ENCODE measurements at regions not wholly inside any gene's neighbourhood (a gene's known extent, or its start where the extent isn't known, plus 50 kb on each side); places are given as distances from the start of the nearest gene placed in this dataset.

- Histone ChIP-seq H4K91ac (ENCODE audit: insufficient read depth, low read depth, low read length) (0 out of 2 replicates have a peak overlapping the region, but pooled peaks have one; percentile 21), H4K20me1 (ENCODE audit: insufficient read depth, low read length) (no peaks in the 10 kb centered on the region), H3K4me2 (ENCODE audit: low read depth, low read length) (no peak overlapping the region), H3K4me1 (ENCODE audit: control insufficient read depth, insufficient read depth, low read length) (peaks cover 11% of the 10 kb centered on the region), H3K27ac (ENCODE audit: insufficient read depth, low read length) (no peak overlapping the region), H2BK5ac (ENCODE audit: low read depth, low read length, poor library complexity, severe bottlenecking) (no peak overlapping the region), H2AK5ac (ENCODE audit: low read depth, low read length) (no peak overlapping the region; the same call in 1 of the 2 replicates), H2AFZ (replicated peaks; ENCODE audit: low read length, poor library complexity) (peak overlapping the region; percentile 15), H4K8ac (ENCODE audit: low read depth in 2 of 2, low read length in 2 of 2) (no peak overlapping the region), H2AK9ac (replicated peaks; ENCODE audit: low read depth, low read length, poor library complexity) (peak overlapping the region; percentile 56), H2BK20ac (ENCODE audit: low read depth, low read length) (no peak overlapping the region), H3K56ac (ENCODE audit: extremely low read depth, insufficient read depth, low read length) (no peak overlapping the region; the same call in 1 of the 2 replicates), H4K5ac (ENCODE audit: low read depth, low read length) (no peak overlapping the region), H3K9me1 (ENCODE audit: insufficient read depth, low read length) (peaks cover 13% of the 10 kb centered on the region; the same call in 1 of the 2 replicates), H3K27me3 (ENCODE audit: control insufficient read depth, insufficient read depth, low read length) (no peaks in the 10 kb centered on the region), H3K4ac (ENCODE audit: low read depth, low read length) (0 out of 2 replicates have a peak overlapping the region, but pooled peaks have one; percentile 19), H3K23ac (ENCODE audit: low read depth, low read length) (0 out of 2 replicates have a peak overlapping the region, but pooled peaks have one; percentile 7), H3K36me3 (ENCODE audit: control insufficient read depth, insufficient read depth, low read length) (no peaks in the 10 kb centered on the region), H3K9ac (ENCODE audit: low read depth, low read length) (no peak overlapping the region), H3K79me1 (ENCODE audit: low read depth in 1 of 2, low read length in 2 of 2) (no peaks in the 10 kb centered on the region), H2BK15ac (ENCODE audit: low read depth, low read length) (no peak overlapping the region), H3K14ac (replicated peaks; ENCODE audit: low read depth, low read length) (no peak overlapping the region), H2BK120ac (ENCODE audit: low read depth, low read length) (no peak overlapping the region), H3K9me3 (ENCODE audit: control insufficient read depth, insufficient read depth, low read length) (no peaks in the 10 kb centered on the region), H3K18ac (ENCODE audit: low read depth, low read length) (no peak overlapping the region), H3K4me3 (ENCODE audit: insufficient read depth, low read depth, low read length) (no peak overlapping the region)
- ChIA-PET POLR2A (ENCODE audit: unreplicated experiment) (no interaction called here), CTCF (no interaction called here)
- intact Hi-C loops (cut with micrococcal nuclease), result no loop called here
- DNase-seq, result no peak
- TF ChIP-seq RCOR1 (IDR thresholded peaks at IDR 0.05; ENCODE audit: insufficient replicate concordance, low read length), result no peak
- TF ChIP-seq CEBPB (IDR thresholded peaks at IDR 0.05; ENCODE audit: low read depth, low read length), result no peak
- TF ChIP-seq BHLHE40 (IDR thresholded peaks at IDR 0.05; ENCODE audit: low read depth, low read length), result no peak
- TF ChIP-seq SMC3 (IDR thresholded peaks at IDR 0.05; ENCODE audit: low read depth, low read length), result no peak
- TF ChIP-seq RFX5 (IDR thresholded peaks at IDR 0.05; ENCODE audit: low read depth, low read length), result no peak
- no peak for TF ChIP-seq MXI1 (IDR thresholded peaks at IDR 0.05; ENCODE audit: borderline replicate concordance, low read depth, low read length)
- no peak for TF ChIP-seq MAFK (IDR thresholded peaks at IDR 0.05; ENCODE audit: low read depth, low read length)
- no peak for TF ChIP-seq CHD1 (IDR thresholded peaks at IDR 0.05; ENCODE audit: low read depth, low read length)
- TF ChIP-seq, protein P1, sequence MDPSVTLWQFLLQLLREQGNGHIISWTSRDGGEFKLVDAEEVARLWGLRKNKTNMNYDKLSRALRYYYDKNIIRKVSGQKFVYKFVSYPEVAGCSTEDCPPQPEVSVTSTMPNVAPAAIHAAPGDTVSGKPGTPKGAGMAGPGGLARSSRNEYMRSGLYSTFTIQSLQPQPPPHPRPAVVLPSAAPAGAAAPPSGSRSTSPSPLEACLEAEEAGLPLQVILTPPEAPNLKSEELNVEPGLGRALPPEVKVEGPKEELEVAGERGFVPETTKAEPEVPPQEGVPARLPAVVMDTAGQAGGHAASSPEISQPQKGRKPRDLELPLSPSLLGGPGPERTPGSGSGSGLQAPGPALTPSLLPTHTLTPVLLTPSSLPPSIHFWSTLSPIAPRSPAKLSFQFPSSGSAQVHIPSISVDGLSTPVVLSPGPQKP (IDR thresholded peaks at IDR 0.05; ENCODE audit: borderline replicate concordance, low read depth, low read length), result no peak
- no peak for TF ChIP-seq POLR2A (IDR thresholded peaks at IDR 0.05; ENCODE audit: low read depth, low read length)
- no peak for TF ChIP-seq RAD21 (IDR thresholded peaks at IDR 0.05; ENCODE audit: low read length)
- TF ChIP-seq MAZ (IDR thresholded peaks at IDR 0.05; ENCODE audit: borderline replicate concordance, low read depth, low read length), result no peak
- no peak for TF ChIP-seq USF2 (IDR thresholded peaks at IDR 0.05; ENCODE audit: low read depth, low read length)
- no peak for TF ChIP-seq NFE2L2 (IDR thresholded peaks at IDR 0.05; ENCODE audit: low read depth, low read length)
- no peak for TF ChIP-seq FOS (IDR thresholded peaks at IDR 0.05; ENCODE audit: low read depth, low read length)
- no peak for TF ChIP-seq CTCF (conservative IDR thresholded peaks at IDR 0.05; ENCODE audit: low read depth, low read length)
- in situ Hi-C loops (cut with MboI; ENCODE audit: low sequenced_read_pairs), result loop anchor here (25.0 kb wide), 1 partner anchor 106 kb away; no protein-coding TSS in a partner anchor
- WGBS, 2 experiments (ENCODE audit: extremely low coverage in 2 of 2, insufficient read length in 1 of 2), result no CpG with 5 or more reads among the region's 4 CpGs
- dilution Hi-C loops (cut with HindIII; ENCODE audit: low sequenced_read_pairs, unreplicated experiment), result no loop called here
- no peak; the same call in 1 of the 2 replicates for ATAC-seq (ENCODE audit: low read depth)
- BruUV-seq (replicated peaks), result no TSS peak
These were observed 65.6 kb downstream of the SPINK2 start for GRCh38 chr4:56755901-56756300.

All from IMR-90 (cell line).